Endometrial microvascular endothelial cells (primary cell): ENCODE measurements at regions not wholly inside any gene's neighbourhood (a gene's known extent, or its start where the extent isn't known, plus 50 kb on each side); places are given as distances from the start of the nearest gene placed in this dataset.

Source experiments
- in situ Hi-C: cut with HindIII; loops from 2 replicates; pipeline ENCODE4 v1.10.0; 2017; ENCODE audit warnings: low sequenced_read_pairs, low pct_unique_long_range_greater_than_20kb; ENCODE audit errors: inconsistent ontology term

GRCh38 chr17:6893382-6894205, 62.1 kb upstream of the TEKT1 start:
- in situ Hi-C loops: no loop called here

- in situ Hi-C loops: no loop called here
These were observed 62.6 kb upstream of the TEKT1 start for GRCh38 chr17:6894206-6894528.

- in situ Hi-C loops: loop anchor here (25.0 kb wide), 1 partner anchor 111 kb away; the partner anchor contains the start of genes BCL6B and RNASEK
These were observed 69.6 kb upstream of the TEKT1 start for GRCh38 chr17:6901086-6901485.

GRCh38 chr17:6903326-6903900, 71.9 kb upstream of the TEKT1 start:
- in situ Hi-C loops: loop anchor here (25.0 kb wide), 1 partner anchor 109 kb away; the partner anchor contains the start of genes BCL6B and RNASEK

GRCh38 chr17:6908807-6909206, 77.3 kb upstream of the TEKT1 start:
- in situ Hi-C loops: loop anchor here (25.0 kb wide), 1 partner anchor 103 kb away; the partner anchor contains the start of genes BCL6B and RNASEK

- in situ Hi-C loops: loop anchor here (25.0 kb wide), 1 partner anchor 101 kb away; the partner anchor contains the start of genes BCL6B and RNASEK
These were observed 79.6 kb upstream of the TEKT1 start for GRCh38 chr17:6910987-6911603.

- in situ Hi-C loops: loop anchor here (25.0 kb wide), 1 partner anchor 100 kb away; the partner anchor contains the start of genes BCL6B and RNASEK
These were observed 80.9 kb upstream of the TEKT1 start for GRCh38 chr17:6912110-6913051.

GRCh38 chr17:6913608-6914443, 82.0 kb upstream of the ALOX12 start:
- in situ Hi-C loops: loop anchor here (25.0 kb wide), 1 partner anchor 98 kb away; the partner anchor contains the start of genes BCL6B and RNASEK

GRCh38 chr17:6914711-6915110, 81.1 kb upstream of the ALOX12 start:
- in situ Hi-C loops: loop anchor here (25.0 kb wide), 1 partner anchor 98 kb away; the partner anchor contains the start of genes BCL6B and RNASEK

GRCh38 chr17:6915620-6916019, 80.2 kb upstream of the ALOX12 start:
- in situ Hi-C loops: loop anchor here (25.0 kb wide), 1 partner anchor 97 kb away; the partner anchor contains the start of genes BCL6B and RNASEK

- in situ Hi-C loops: loop anchor here (25.0 kb wide), 1 partner anchor 93 kb away; the partner anchor contains the start of genes BCL6B and RNASEK
These were observed 76.7 kb upstream of the ALOX12 start for GRCh38 chr17:6919158-6919557.

GRCh38 chr17:6923385-6923784, 72.5 kb upstream of the ALOX12 start:
- in situ Hi-C loops: loop anchor here (25.0 kb wide), 1 partner anchor 89 kb away; the partner anchor contains the start of genes BCL6B and RNASEK

GRCh38 chr17:6924208-6924607, 71.6 kb upstream of the ALOX12 start:
- in situ Hi-C loops: loop anchor here (25.0 kb wide), 1 partner anchor 88 kb away; the partner anchor contains the start of genes BCL6B and RNASEK

- in situ Hi-C loops: no loop called here
These were observed 69.2 kb upstream of the ALOX12 start for GRCh38 chr17:6926667-6927066.

GRCh38 chr17:6927290-6928126, 68.3 kb upstream of the ALOX12 start:
- in situ Hi-C loops: no loop called here

GRCh38 chr17:6928193-6928592, 67.7 kb upstream of the ALOX12 start:
- in situ Hi-C loops: no loop called here

GRCh38 chr17:6930749-6931148, 65.1 kb upstream of the ALOX12 start:
- in situ Hi-C loops: no loop called here
